CD1c-positive myeloid dendritic cell (primary cell): ENCODE measurements at regions not wholly inside any gene's neighbourhood (a gene's known extent, or its start where the extent isn't known, plus 50 kb on each side); places are given as distances from the start of the nearest gene placed in this dataset.

Experiments
- DNase-seq: peaks from one replicate; pipeline ENCODE4 v3.0.0-alpha.2; 2016; ENCODE audit errors: extremely low spot score

GRCh38 chr15:55026381-55026780, 170.4 kb downstream of the RSL24D1 start:
- DNase-seq: no peak

GRCh38 chr15:55017635-55018034, 179.1 kb downstream of the RSL24D1 start:
- DNase-seq: no peak

DNA sequence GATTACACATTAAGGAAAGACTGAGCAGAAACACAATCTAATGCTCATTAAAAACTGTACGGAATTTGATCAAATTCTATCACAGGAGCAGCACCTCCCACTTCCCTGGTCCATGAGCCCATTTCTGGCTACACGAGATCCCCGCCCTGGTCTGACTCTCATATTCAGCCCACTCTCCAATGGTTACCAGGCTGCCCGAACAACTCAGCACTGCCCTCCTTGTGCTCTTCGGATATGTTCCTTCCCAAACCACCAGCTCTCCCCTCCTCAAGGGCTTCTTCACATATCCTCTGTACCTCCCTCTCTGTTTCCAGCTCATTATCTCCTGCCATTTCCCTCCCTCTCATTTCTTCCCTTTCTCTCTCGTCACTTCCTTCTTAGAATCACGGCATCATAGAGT, 180.5 kb downstream of the RSL24D1 start:
- no peak for DNase-seq

DNA sequence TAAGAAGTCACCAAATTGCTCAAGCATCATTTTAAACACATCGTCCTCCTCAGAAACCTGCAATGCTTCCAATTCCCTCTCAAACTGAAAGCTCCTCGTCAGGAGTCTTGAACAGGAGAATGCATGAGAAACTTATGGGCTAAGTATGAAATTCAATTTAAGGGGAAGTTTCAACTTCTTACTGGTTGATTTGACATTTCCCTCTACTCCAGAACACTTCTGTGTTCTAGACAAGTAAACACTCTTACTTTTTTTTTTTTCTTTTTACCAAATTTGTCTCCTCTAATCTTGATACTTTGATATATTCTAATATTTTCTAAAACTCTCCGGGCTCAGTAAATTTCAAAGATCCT, 181.7 kb downstream of the RSL24D1 start:
- no peak for DNase-seq

DNA sequence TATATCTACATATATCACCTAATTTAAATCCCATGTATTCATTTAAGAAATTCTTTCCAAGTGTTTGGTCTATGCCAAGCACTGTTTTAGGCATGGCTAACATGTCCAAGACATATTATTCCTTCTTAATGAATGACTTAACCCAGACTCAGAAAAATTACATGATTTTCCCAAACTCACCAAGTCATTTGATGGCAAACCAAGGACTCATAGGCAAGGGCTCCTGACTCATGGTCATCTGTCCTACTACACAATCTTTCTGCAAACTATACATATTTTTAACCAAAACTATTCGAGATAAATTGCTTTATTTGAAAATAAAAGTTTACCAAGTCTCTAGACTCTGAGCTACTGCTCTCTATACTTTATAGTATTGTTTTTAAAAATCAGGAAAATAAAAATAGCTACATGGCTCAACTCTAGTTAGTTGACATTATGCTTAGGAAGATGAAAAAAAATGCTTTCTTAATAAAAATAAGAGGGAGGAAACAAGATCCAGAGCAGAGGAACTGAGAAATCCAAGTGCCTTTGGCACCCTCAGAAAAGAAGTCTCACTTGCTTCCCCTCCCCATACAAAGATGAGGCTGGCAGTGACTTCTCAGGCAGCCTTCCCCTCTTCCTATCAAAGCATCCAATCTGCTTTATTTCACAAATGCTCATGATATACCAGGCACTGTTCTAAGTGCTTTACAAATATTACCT, 182.2 kb downstream of the RSL24D1 start:
- DNase-seq: no peak

DNA sequence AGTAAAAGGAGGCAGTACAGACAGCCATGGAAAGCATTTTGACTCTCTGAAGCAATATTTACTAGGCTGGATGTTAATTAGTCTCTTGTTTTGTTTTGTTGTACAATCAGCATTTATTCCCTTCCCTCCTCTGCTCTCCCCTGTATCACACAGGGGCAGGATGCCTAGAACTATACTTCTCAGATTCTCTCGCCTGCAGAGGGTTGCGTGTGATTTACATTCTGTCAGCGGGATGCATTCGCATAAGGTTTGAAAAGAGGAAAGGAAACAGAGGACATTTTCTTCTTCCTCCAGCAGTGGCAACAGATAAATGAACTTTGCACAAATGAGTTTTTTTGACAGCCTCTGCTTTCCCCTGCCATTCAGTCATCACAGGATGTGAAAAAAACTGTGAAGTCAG, 188.3 kb downstream of the RSL24D1 start:
- peak; percentile 28 for DNase-seq

DNA sequence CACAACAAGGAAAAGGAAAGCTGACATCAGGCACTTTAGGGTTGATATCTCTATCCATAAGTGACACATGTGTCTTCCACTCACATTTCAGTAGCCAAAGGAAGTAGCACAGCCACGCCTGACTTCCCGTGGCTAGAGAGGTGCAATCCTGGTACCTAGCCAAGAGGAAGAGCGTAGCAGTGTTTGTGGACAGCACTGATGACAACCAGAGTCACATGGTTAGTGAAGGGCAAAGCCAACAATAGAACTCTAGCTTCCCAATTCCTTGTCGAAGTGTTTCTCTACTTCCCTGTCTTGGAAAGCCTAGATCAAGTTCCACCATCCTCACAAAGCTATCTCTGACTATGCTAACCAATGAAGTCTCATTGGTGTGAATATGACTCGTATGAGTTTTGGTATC, 189.2 kb downstream of the RSL24D1 start:
- DNase-seq: peak; percentile 55

DNA sequence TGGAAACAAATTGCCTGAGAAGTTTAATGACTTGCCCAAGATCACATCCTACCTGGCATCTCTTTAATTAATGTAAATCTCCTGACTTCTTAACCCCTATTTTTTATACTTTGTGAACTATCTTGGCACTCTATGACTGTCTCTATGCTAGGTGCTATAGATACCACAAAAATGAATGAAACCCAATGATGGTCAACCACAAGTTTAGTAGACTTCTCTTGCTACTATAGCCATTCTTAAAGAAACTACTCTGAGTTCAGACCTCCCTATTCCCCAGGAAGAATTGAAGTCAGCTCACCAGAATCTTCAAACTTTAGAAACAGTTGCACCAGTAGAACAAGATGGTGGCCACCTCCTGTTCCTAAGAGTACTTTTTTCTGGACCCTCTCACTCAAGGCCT, 191.1 kb downstream of the RSL24D1 start:
- DNase-seq: no peak

DNA sequence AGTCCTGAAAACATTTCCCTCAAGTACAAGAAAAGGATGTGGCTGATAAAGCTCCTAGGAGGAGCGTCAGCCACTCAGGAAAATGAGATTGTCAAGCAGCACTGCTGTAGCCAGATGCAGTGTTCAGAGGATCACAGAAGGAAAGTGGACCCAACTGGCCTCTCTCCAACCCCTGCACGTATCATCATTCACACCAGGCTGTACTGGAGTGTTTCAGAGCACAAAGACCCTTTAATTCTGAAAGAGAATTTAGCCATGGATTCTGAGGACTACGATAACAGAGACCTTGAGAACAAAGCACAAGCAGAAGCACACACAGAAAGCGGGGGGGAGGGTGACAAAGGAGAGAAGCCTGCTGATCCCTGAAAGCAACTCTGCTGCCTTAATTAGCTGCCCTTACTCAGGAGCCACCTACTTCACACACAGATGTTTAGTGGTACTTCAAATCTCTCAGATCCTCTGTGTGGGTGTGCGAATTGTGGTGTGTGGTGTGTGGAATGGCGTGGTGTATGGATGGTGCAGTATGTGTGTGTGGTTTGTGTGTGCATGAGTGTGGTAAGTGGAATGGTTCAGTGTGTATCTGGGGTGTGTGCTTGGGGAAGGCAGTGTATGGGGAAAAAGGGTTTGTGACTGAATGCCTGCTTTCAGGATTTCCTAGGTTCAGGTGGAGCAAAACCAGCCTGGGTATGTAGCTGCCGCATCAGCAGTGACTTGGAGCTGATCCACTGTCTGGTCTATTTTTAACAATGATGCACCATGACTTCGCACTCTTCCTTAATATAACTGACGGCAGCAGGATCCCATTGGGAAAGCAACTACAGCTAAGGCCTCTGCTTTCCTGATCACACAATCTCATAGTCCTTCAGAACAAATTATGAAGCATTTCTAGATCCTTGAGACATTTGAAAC, 192.5 kb downstream of the RSL24D1 start:
- no peak for DNase-seq

DNA sequence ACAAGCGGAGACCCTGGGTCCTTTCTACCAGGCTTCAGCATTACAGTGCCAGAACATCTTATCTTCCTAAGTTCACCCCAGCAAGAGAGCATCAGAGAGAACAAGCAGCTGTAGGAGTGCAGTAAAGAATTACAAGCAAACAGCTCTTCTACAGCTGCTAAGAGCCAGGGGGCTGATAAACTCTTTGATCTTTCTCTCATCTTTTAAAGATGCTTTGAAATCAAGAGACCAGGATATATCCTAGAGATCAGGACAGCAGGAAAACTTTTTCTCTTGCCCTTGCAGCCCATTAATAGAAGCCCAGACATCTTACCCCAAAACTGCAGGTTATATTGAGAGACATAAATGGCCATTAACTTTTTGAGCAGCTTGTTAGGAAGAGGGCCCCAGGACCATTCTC, 198.1 kb downstream of the RSL24D1 start:
- no peak for DNase-seq

DNA sequence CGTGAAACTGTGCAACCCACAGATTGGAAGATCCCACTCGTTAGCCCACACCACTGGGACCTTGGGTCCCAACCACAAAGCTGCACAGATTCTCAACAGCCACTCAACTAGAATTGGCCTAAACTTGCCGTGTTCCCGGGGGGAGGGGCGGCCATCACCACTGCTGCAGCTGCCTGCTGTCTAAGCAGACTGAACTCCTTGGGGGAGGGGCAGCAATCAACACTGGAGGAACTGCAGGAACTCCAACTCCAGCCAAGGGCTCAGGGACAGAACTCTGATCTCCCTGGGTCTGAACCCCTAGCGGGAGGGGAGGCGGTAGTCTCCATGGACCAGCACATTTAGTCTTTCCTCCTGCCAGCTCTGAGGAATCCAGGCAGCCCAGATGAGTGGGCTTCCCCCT, 205.9 kb downstream of the RSL24D1 start:
- DNase-seq: no peak

DNA sequence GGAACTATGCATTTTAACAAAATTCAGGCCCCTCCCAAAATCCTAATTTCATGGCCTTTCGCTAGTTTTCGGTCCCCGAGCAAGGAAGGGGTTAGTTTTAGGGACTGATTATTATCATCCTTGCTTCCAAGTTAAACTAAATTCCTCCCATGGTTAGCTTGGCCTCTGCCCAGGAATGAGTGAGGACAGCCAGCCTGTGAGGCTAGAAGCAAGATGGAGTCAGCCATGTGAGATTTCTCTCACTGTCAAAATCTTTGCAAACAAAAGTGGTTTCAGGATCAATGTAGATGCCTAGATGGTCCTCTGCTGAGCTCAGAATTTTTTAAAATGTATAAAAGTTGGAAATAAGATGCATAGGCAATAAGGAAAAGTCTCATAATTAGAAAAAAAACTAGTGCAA, 208.9 kb downstream of the RSL24D1 start:
- no peak for DNase-seq

GRCh38 chr15:54979964-54980363, 216.8 kb downstream of the RSL24D1 start:
- no peak for DNase-seq

GRCh38 chr15:54962637-54963036, 234.1 kb downstream of the RSL24D1 start:
- DNase-seq: no peak

DNA sequence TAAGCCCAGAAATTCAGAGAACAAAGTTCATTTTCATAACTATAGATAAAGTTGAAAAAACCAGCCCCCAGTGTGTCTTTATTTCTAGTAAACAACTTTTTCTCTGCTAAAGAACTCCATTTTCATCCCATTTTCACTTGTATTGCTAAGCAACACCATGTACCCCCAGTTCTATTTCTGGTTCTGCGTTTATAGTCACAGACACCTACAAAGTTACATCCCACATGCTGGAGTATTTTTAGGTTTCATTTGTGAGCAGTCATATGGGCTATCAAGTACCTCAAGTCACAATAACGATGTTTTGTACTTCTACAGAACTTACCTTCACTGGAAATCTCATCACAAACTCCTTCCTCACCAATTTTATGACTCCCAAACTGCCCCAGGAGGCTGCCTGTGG, 236.5 kb downstream of the RSL24D1 start:
- DNase-seq: no peak

GRCh38 chr15:54941417-54941816, 255.3 kb downstream of the RSL24D1 start:
- DNase-seq: no peak

DNA sequence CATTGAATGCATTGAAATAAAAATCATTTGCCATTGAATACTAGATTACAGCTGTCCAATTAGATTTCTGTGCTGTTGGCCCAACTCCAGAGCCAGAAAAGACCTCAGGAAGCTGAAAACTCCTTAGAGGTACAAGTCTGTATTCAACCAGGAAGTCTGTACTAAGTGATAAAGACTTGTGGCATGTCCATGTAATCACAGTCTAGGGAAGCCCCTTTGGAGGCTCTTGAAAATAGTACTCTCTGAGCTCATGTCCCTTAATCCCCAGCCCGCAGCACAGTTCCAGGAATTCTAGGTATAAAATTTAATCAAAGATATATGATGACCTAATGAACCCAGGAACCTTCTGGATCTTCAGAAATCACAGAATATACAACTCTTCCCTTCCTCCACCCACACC, 279.4 kb downstream of the RSL24D1 start:
- no peak for DNase-seq

DNA sequence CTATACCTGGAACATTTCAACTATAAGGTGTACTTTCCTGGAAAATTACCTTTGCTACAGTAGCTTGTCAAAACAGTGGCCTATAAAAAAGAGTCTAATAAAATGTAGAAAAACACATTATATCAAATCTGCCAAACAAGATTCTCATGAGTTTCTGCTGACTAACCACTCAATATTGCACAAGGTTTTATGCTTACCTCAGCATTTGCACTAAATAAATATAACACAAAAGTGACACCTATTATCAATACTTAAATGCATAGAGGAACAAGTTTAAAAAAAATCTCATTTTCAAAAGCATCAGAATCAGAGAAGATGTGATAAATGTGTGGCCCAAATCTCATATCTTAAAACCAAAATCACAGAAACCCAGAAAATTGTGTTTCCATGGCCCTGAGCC, 281.4 kb downstream of the RSL24D1 start:
- no peak for DNase-seq

GRCh38 chr15:54884312-54884711, 312.4 kb downstream of the RSL24D1 start:
- peak; percentile 67 for DNase-seq

- no peak for DNase-seq
Observed at GRCh38 chr15:54859982-54860381, 336.8 kb downstream of the RSL24D1 start.

DNA sequence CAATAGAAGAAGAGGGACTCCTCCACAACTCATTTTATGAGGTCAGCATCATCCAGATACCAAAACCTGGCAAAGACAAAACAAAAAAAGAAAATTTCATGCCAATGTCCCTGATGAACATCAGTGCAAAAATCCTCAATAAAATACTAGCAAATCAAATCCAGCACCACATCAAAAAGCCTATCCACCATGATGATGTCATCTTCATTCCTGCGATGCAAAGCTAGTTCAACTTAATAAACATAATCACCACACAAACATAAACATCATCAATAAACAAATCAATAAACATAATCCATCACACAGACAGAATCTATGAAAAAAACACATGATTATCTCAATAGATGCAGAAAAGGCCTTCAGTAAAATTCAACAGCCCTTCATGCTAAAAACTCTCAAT, 342.1 kb downstream of the RSL24D1 start:
- DNase-seq: no peak

DNA sequence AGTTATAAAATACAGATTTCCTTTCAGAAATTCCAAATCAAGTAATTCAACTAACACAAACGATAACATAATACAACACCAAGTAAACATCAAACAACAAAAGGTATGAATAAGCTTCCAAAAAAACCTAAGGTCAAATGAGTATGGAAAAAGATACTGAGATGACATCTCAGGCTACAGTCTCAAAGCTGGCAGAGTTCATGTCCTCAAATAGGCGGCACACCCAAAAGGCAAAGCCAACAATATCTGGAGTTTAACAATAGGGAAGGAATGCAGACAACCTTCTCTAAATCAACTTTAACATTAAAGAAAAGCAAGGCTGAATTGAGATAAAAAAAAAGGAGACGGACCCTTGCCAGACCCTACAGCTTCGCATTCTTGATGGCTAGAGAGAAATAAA, 346.6 kb downstream of the RSL24D1 start:
- no peak for DNase-seq

DNA sequence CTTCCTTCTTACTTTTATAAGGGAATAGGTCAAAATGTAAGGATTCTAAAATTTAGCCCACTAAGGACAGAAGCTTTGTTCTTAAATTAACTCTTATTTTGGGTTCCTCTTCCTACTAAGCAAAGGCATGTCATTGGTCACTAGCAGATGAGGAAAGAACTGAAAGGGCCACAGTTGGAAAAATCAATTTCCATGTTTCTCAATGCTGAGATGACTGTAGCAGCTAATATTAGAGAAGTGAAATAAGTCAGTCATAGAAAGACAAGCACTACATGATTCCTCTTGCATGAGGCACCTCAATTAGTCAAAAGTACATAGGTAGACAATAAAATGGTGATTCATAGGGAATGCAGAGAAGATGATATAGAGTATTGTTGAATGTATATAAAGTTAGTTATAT, 353.7 kb downstream of the RSL24D1 start:
- peak; percentile 81 for DNase-seq
